Right forelimb (tissue), 1 donor: ENCODE measurements at regions not wholly inside any gene's neighbourhood (a gene's known extent, or its start where the extent isn't known, plus 50 kb on each side); places are given as distances from the start of the nearest gene placed in this dataset.

Experiments used
- DNase-seq: peaks from one replicate; pipeline ENCODE4 v3.0.0-alpha.2; 2018

- DNase-seq, result no peak
These were observed 722.6 kb upstream of the TENM4 start for GRCh38 chr11:80163441-80163840.

- DNase-seq, result no peak
These were observed 722.2 kb upstream of the TENM4 start for GRCh38 chr11:80163011-80163410.

- DNase-seq, result no peak
These were observed 721.6 kb upstream of the TENM4 start for GRCh38 chr11:80162387-80162786.

DNA sequence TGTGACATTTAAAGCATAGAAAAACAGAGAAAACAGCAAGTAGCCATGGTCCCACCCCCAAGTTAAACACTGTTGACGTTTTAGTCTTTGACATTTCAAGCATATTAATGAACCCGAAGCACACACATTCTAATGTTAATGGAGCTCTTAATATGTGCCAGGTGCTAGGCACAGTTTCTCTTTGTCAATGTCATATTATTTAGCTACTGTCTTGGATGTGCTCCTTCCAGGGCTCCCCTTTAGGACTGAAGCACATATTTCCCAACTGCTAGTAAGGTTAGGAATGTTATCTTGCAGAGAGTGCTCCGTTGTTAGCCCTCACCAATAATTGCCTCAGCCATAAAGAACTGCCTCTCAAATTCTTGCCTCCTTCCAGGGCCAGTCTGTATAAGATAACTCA is 716.6 kb upstream of the TENM4 start:
- no peak for DNase-seq

GRCh38 chr11:80156062-80156461 is 715.2 kb upstream of the TENM4 start:
- DNase-seq, result no peak

DNA sequence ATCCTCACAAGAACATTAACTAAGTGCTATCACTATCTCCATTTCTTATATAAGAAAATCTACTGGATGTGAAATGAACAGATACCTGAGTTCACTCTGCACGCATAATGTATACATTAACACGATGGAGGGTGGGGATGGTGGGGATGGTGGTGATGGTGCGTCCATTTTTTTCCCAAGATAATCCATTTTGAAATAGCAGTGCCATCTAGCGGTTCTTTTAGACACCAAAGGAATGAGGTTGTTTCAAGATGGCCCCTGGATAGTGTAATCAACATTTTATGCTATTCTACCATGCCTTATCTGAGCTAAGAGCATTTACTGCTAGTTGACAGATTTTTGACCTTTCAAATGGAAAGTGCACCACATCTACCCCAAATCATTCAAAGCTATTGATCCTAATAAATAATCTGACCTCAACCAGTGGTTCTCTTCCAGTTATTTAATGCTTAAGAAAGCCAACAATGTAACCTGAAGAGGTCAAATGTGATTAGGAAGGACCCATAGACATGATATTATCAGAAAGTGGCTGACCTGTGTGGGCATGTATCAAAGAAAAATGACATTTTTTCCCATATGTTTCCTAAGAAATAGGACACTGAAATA is 714.7 kb upstream of the TENM4 start:
- DNase-seq, result no peak

GRCh38 chr11:80146232-80146631 is 705.4 kb upstream of the TENM4 start:
- no peak for DNase-seq

GRCh38 chr11:80144897-80145594 is 704.2 kb upstream of the TENM4 start:
- DNase-seq, result no peak

GRCh38 chr11:80136991-80137390 is 696.2 kb upstream of the TENM4 start:
- no peak for DNase-seq

DNA sequence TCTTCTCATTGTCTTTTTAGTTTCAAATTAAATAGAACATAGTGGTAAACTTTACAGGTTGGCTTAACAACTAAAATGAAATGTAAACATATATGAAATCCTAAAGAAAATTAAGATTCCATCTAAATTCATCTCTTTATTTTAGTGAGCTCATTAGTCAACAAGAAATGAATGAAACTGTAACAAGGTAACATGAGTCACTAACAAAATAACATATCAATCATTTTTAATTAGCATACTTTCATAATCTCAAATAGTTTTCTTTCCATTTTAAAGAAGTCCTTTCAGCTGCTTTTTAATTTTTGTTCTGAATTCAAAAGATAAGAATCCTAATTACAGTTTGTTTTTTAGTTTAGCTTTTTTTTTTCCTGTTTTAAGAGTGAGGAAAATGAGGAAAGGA is 688.6 kb upstream of the TENM4 start:
- no peak for DNase-seq

DNA sequence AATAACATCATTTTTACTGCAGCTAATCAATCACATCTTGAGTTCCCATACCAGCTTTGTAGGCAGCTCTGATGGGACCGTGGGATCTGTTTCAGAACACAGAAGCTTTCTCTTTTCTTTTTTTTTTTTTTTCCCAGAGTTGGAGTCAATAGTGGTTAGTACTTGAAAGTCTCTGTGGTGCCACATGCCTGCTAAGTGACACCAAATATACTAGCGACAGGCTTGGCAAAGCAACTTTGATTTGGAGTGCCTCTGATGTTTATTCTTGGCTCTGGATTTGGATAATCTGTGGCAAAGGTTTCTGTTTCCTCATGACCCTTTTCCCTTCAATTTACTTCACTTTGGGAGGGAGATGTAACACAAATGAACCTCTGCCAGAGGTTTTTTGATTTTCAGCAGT is 681.4 kb upstream of the TENM4 start:
- no peak for DNase-seq

- DNase-seq, result no peak
These were observed 677.2 kb upstream of the TENM4 start for GRCh38 chr11:80118073-80118472.

DNA sequence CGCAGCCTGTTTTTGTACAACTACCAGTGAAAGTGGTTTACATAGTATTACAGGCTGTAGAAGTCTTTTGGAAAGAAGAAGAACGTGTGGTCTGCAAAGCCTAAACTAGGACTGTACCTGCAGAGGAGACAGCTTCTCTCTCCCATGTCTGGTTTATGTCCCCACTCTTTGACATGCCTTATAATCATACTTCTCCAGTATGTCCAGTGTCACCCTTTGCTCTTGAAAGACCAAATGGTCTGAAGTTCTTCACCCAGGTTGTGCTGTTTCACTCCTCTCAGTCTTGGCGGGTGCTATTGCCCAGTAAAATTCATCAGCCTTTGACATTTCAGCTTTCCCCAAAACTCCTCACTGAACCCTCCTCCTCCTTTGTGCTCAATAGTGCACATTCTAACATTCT is 676.0 kb upstream of the TENM4 start:
- no peak for DNase-seq

GRCh38 chr11:80109652-80110051 is 668.8 kb upstream of the TENM4 start:
- no peak for DNase-seq

GRCh38 chr11:80109031-80109430 is 668.2 kb upstream of the TENM4 start:
- no peak for DNase-seq

GRCh38 chr11:80107415-80107814 is 666.6 kb upstream of the TENM4 start:
- DNase-seq, result no peak

DNA sequence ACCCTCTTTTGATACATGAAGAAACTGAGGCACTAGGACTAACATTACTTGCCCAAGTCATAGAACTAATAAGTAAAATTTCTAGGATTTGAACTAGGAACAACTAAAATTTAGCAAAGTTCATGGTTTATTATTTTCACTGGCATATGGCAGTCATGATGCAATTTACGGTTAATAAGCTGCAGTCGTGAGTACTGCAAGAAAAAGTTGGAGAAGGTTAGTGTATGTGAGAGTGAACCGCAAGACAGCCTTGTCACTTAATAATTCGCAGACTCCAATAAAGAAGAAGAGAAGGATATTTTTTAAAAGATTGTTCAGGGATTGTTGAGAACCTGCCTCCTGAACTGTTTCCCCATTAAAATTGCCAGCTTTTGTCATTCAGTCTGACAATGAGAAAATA is 663.4 kb upstream of the TENM4 start:
- no peak for DNase-seq

- DNase-seq, result no peak
These were observed 662.5 kb upstream of the TENM4 start for GRCh38 chr11:80103142-80103859.

GRCh38 chr11:80097146-80097545 is 656.3 kb upstream of the TENM4 start:
- no peak for DNase-seq

GRCh38 chr11:80096736-80097135 is 655.9 kb upstream of the TENM4 start:
- no peak for DNase-seq

GRCh38 chr11:80086496-80087055 is 645.7 kb upstream of the TENM4 start:
- DNase-seq, result no peak

DNA sequence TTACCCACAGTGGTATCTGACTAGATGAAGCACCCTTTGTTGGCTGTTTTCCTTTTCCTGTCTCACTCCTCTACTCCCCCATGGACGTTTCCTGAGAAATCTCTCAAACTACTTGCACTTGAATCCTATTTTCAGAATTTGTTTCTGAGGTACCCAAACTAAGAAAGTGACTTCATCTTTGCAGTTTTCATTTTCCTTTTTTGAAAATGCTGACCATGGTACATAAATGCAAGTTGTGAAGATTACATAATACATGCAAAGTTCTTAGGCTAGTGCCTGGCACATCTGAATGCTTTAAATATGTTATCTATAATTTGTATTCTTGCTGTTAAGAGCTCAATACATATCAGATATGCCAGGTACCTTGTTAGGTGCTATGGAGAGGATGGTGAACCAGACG is 644.7 kb upstream of the TENM4 start:
- no peak for DNase-seq

DNA sequence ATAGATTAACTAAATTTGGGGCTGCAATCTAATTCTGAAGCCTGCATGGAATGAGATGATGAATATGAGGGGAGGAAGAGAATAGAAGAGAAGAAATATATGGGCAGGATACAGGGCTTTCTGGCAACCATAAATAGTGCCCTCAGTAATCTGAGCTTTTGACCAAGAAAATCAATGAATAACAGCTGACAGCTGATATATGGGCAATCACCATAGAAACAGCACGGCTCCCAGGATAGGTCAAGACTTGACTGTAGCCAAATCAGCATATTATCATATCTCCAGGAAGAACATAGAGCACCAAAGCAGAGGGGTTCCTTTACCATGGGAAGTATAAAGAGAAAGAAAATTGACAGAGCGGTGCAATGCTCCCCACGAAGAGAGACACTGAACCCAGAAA is 643.8 kb upstream of the TENM4 start:
- no peak for DNase-seq

DNA sequence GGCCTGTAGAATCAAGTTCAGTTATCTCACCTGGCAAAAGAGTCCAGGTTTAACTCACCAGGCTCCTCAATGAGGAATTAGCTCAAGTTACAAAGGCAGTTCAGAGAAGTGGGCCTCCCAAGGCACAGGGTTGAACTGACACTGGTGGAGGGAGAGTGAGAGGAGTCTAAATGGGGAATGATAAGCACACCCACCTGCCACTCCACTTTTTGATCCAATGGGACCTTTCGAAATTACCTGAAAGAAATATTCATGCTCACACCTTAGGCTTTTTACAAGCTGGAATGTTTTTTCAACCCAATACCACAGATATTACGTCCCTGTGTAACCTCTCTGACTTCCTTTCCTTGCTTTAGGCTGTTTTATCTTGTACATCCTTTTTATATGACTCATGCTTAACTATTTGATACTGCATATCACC is 642.7 kb upstream of the TENM4 start:
- no peak for DNase-seq
